Neural cell (in vitro differentiated cells): ENCODE measurements at regions not wholly inside any gene's neighbourhood (a gene's known extent, or its start where the extent isn't known, plus 50 kb on each side); places are given as distances from the start of the nearest gene placed in this dataset.

ENCODE experiments used
- H2AFZ ChIP-seq: fragments of 200-600, 300-800 bp; sonication (generic), shearing (Covaris generic); 2 replicates; pipeline ENCODE4 v1.6.0; 2014; ENCODE audit warnings: low read depth, mild to moderate bottlenecking, antibody characterized with exemption, low read length, moderate library complexity
- H3F3A ChIP-seq: fragments of 200-600 bp; shearing (Covaris generic); 2 replicates; pipeline ENCODE4 v1.6.1; 2016; ENCODE audit warnings: mild to moderate bottlenecking, moderate library complexity, mixed read lengths, antibody characterized with exemption, low read length; ENCODE audit not compliant: insufficient read depth, poor library complexity, severe bottlenecking
- H3K27ac ChIP-seq: fragments of 200-600, 300-800 bp; sonication (generic), shearing (Covaris generic); 2 replicates; pipeline ENCODE4 v1.5.1; 2014; ENCODE audit warnings: mild to moderate bottlenecking, low read length, moderate library complexity
- H3K27me3 ChIP-seq: fragments of 300-800, 200-600 bp; sonication (generic), shearing (Covaris generic); 2 replicates; pipeline ENCODE4 v1.6.0; 2014; ENCODE audit warnings: mild to moderate bottlenecking, low read depth, low read length, moderate library complexity; ENCODE audit not compliant: insufficient read depth
- H3K36me3 ChIP-seq: fragments of 300-800, 200-600 bp; sonication (generic), shearing (Covaris generic); 2 replicates; pipeline ENCODE4 v1.5.1; 2014; ENCODE audit warnings: mild to moderate bottlenecking, antibody characterized with exemption, low read length, moderate library complexity; ENCODE audit not compliant: insufficient read depth
- H3K4me2 ChIP-seq: fragments of 300-800, 200-600 bp; sonication (generic), shearing (Covaris generic); 2 replicates; pipeline ENCODE4 v1.6.0; 2014; ENCODE audit warnings: mild to moderate bottlenecking, low read length
- H3K4me3 ChIP-seq: fragments of 300-800, 200-600 bp; sonication (generic), shearing (Covaris generic); 2 replicates; pipeline ENCODE4 v1.5.1; 2014; ENCODE audit warnings: mild to moderate bottlenecking, low read length, moderate library complexity
- H3K79me2 ChIP-seq: fragments of 200-600 bp; shearing (Covaris generic); replicated peaks from 2 replicates; pipeline ENCODE4 v1.6.0; 2014; ENCODE audit warnings: mild to moderate bottlenecking, low read length, moderate library complexity; ENCODE audit not compliant: insufficient read depth
- H3K9ac ChIP-seq: fragments of 300-800, 200-600 bp; sonication (generic), shearing (Covaris generic); 2 replicates; pipeline ENCODE4 v1.6.1; 2016; ENCODE audit warnings: mild to moderate bottlenecking, low read length, mixed read lengths
- H3K9me2 ChIP-seq: fragments of 200-600 bp; shearing (Covaris generic); 2 replicates; pipeline ENCODE4 v1.6.1; 2016; ENCODE audit warnings: mild to moderate bottlenecking, low read length, mixed read lengths; ENCODE audit not compliant: insufficient read depth
- H3K9me3 ChIP-seq: fragments of 200-600, 300-800 bp; sonication (generic), shearing (Covaris generic); 2 replicates; pipeline ENCODE4 v1.6.1; 2016; ENCODE audit warnings: mild to moderate bottlenecking, mixed run types, low read length, moderate library complexity, mixed read lengths
- H4K20me1 ChIP-seq: fragments of 200-600 bp; shearing (Covaris generic); 2 replicates; pipeline ENCODE4 v1.6.1; 2016; ENCODE audit warnings: mild to moderate bottlenecking, mixed run types; ENCODE audit not compliant: insufficient read depth
- CTCF ChIP-seq: fragments of 450-650 bp; IDR thresholded peaks from 2 replicates; pipeline ENCODE4 v1.5.1; 2014; ENCODE audit warnings: antibody characterized with exemption, mild to moderate bottlenecking, moderate library complexity; ENCODE audit not compliant: poor library complexity, severe bottlenecking
- EP300 ChIP-seq: fragments of 450-650 bp; conservative IDR thresholded peaks from 2 replicates; pipeline ENCODE4 v1.6.1; 2014; ENCODE audit warnings: antibody characterized with exemption, mild to moderate bottlenecking, moderate library complexity; ENCODE audit not compliant: poor library complexity, severe bottlenecking
- EZH2 ChIP-seq: fragments of 200-600, 300-800 bp; shearing (Covaris generic), sonication (generic); IDR thresholded peaks from 2 replicates; pipeline ENCODE4 v1.6.1; 2014; ENCODE audit warnings: antibody characterized with exemption, low read length, borderline replicate concordance, mild to moderate bottlenecking; ENCODE audit not compliant: insufficient read depth, poor library complexity, severe bottlenecking
- MXI1 ChIP-seq: fragments of 450-650 bp; conservative IDR thresholded peaks from 2 replicates; pipeline ENCODE4 v1.6.1; 2014; ENCODE audit warnings: antibody characterized with exemption, mild to moderate bottlenecking; ENCODE audit not compliant: poor library complexity, severe bottlenecking
- POLR2AphosphoS5 ChIP-seq: IDR thresholded peaks from 2 replicates; pipeline ENCODE4 v1.6.1; 2012
- RAD21 ChIP-seq: fragments of 450-650 bp; conservative IDR thresholded peaks from 2 replicates; pipeline ENCODE4 v1.6.1; 2014; ENCODE audit warnings: antibody characterized with exemption, mild to moderate bottlenecking, moderate library complexity
- SMC3 ChIP-seq: fragments of 450-650 bp; conservative IDR thresholded peaks from 2 replicates; pipeline ENCODE4 v1.6.1; 2014; ENCODE audit warnings: antibody characterized with exemption, mild to moderate bottlenecking, moderate library complexity; ENCODE audit not compliant: poor library complexity
- TAF1 ChIP-seq: IDR thresholded peaks from 2 replicates; pipeline ENCODE4 v1.6.1; 2012; ENCODE audit warnings: low read depth
- TF ChIP-seq, protein P1 (sequence below): IDR thresholded peaks from 2 replicates; pipeline ENCODE4 v1.6.1; 2012; ENCODE audit warnings: borderline replicate concordance

DNA sequence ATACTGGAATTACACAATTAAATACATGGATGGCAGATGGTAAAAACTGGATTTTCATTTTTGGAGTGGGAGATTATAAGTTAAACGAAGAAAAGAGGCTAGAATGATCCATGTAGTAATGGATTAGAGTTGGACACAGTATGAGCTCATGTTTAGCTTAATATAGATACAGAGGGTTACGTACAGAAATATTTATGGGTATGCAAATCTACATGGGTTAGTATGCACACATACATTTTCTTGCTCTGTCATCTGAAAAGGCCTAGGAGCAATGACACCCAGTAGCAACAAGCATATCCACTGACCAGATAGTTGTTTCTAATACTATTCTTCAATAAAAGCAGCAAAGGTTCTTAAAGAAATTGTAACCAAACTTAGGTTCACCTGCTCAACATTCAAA is 366.4 kb downstream of the SEMA3D start:
- Histone ChIP-seq H3K27ac (no peak overlapping the region), H3K9me3 (no peaks in the 10 kb centered on the region), H4K20me1 (no peaks in the 10 kb centered on the region), H3K4me3 (no peak overlapping the region), H3K9me2 (no peaks in the 10 kb centered on the region), H3K79me2 (no peaks in the 10 kb centered on the region), H3K27me3 (no peaks in the 10 kb centered on the region), H3K36me3 (no peaks in the 10 kb centered on the region), H2AFZ (no peak overlapping the region), H3F3A (no peaks in the 10 kb centered on the region), H3K4me2 (no peak overlapping the region), H3K9ac (no peak overlapping the region)
- TF ChIP-seq MXI1 (no peak), SMC3 (no peak), TAF1 (no peak), CTCF (no peak), RAD21 (no peak), EP300 (no peak), POLR2AphosphoS5 (no peak), EZH2 (no peak)
- TF ChIP-seq, protein P1, sequence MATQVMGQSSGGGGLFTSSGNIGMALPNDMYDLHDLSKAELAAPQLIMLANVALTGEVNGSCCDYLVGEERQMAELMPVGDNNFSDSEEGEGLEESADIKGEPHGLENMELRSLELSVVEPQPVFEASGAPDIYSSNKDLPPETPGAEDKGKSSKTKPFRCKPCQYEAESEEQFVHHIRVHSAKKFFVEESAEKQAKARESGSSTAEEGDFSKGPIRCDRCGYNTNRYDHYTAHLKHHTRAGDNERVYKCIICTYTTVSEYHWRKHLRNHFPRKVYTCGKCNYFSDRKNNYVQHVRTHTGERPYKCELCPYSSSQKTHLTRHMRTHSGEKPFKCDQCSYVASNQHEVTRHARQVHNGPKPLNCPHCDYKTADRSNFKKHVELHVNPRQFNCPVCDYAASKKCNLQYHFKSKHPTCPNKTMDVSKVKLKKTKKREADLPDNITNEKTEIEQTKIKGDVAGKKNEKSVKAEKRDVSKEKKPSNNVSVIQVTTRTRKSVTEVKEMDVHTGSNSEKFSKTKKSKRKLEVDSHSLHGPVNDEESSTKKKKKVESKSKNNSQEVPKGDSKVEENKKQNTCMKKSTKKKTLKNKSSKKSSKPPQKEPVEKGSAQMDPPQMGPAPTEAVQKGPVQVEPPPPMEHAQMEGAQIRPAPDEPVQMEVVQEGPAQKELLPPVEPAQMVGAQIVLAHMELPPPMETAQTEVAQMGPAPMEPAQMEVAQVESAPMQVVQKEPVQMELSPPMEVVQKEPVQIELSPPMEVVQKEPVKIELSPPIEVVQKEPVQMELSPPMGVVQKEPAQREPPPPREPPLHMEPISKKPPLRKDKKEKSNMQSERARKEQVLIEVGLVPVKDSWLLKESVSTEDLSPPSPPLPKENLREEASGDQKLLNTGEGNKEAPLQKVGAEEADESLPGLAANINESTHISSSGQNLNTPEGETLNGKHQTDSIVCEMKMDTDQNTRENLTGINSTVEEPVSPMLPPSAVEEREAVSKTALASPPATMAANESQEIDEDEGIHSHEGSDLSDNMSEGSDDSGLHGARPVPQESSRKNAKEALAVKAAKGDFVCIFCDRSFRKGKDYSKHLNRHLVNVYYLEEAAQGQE, result no peak

GRCh38 chr7:84817016-84817415 is 369.8 kb downstream of the SEMA3D start:
- TF ChIP-seq RAD21, result no peak
- no peak for TF ChIP-seq EZH2
- no peak for TF ChIP-seq MXI1
- TF ChIP-seq SMC3, result no peak
- Histone ChIP-seq H2AFZ (no peak overlapping the region), H4K20me1 (no peaks in the 10 kb centered on the region), H3K4me3 (no peak overlapping the region), H3K9me2 (no peaks in the 10 kb centered on the region), H3K9me3 (no peaks in the 10 kb centered on the region), H3K27ac (no peak overlapping the region), H3K79me2 (no peaks in the 10 kb centered on the region), H3K9ac (no peak overlapping the region), H3F3A (no peaks in the 10 kb centered on the region), H3K4me2 (no peak overlapping the region), H3K36me3 (no peaks in the 10 kb centered on the region), H3K27me3 (no peaks in the 10 kb centered on the region)

GRCh38 chr7:84813376-84813775 is 373.5 kb downstream of the SEMA3D start:
- no peaks in the 10 kb centered on the region for H3K9me2 ChIP-seq
- no peak overlapping the region for H3K27ac ChIP-seq
- no peaks in the 10 kb centered on the region for H3K36me3 ChIP-seq
- no peak overlapping the region for H3K4me2 ChIP-seq
- H3K9me3 ChIP-seq, result no peaks in the 10 kb centered on the region
- H3K79me2 ChIP-seq, result no peaks in the 10 kb centered on the region
- no peaks in the 10 kb centered on the region for H4K20me1 ChIP-seq
- H3K4me3 ChIP-seq, result no peak overlapping the region
- no peaks in the 10 kb centered on the region for H3F3A ChIP-seq
- no peaks in the 10 kb centered on the region for H3K27me3 ChIP-seq
- no peak overlapping the region for H3K9ac ChIP-seq
- no peak for TF ChIP-seq POLR2AphosphoS5
- no peak for TF ChIP-seq CTCF
- TF ChIP-seq SMC3, result no peak
- no peak for TF ChIP-seq MXI1
- TF ChIP-seq, protein P1, result no peak
- no peak for TF ChIP-seq TAF1
- no peak for TF ChIP-seq RAD21
- no peak for TF ChIP-seq EP300
- TF ChIP-seq EZH2, result no peak
- no peak overlapping the region for H2AFZ ChIP-seq
